ENCODE measurements at regions not wholly inside any gene's neighbourhood (a gene's known extent, or its start where the extent isn't known, plus 50 kb on each side); places are given as distances from the start of the nearest gene placed in this dataset.

GRCh38 chr2:17311106-17311619 is 207.1 kb downstream of the RAD51AP2 start:
- DNase-seq (ENCODE audit: low spot score) (no peak), ATAC-seq (ENCODE audit: low FRiP score) (no peak)
- TF ChIP-seq, protein P1, sequence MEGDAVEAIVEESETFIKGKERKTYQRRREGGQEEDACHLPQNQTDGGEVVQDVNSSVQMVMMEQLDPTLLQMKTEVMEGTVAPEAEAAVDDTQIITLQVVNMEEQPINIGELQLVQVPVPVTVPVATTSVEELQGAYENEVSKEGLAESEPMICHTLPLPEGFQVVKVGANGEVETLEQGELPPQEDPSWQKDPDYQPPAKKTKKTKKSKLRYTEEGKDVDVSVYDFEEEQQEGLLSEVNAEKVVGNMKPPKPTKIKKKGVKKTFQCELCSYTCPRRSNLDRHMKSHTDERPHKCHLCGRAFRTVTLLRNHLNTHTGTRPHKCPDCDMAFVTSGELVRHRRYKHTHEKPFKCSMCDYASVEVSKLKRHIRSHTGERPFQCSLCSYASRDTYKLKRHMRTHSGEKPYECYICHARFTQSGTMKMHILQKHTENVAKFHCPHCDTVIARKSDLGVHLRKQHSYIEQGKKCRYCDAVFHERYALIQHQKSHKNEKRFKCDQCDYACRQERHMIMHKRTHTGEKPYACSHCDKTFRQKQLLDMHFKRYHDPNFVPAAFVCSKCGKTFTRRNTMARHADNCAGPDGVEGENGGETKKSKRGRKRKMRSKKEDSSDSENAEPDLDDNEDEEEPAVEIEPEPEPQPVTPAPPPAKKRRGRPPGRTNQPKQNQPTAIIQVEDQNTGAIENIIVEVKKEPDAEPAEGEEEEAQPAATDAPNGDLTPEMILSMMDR (IDR thresholded peaks at IDR 0.05), result no peak

DNA sequence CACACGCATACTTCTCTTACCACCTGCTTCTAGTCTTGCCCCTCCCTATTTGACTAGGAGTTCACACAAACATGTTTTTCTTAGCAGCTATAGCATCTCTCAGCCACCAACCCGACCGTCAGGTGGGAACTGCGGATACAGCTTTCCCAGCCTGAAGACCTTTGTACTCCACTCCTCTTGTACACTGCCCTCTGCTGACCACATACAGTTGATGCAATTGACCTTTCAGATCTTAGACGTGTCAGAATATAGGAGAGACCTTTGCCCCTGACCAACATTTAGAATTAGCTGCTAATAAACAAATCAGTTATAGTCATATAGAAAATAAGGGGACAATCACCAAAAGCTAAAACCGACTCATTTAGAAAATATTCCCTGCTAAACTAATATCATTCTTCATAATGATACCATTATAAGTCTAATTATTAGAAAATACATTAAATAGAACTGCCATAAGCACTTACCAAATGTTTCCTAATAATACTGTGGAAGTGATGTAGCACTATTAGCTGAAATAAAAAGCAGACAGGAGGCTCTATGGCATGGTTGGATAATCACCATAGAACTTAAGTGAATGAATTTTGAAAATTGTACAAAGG is 208.4 kb downstream of the RAD51AP2 start:
- ATAC-seq (ENCODE audit: low FRiP score), result peak; percentile 66
- DNase-seq (ENCODE audit: low spot score), result no peak
- TF ChIP-seq, protein P1 (IDR thresholded peaks at IDR 0.05), result peak in 1 of 3 donors; percentile 5

GRCh38 chr2:17309181-17309580 is 209.1 kb downstream of the RAD51AP2 start:
- TF ChIP-seq, protein P1 (IDR thresholded peaks at IDR 0.05), result no peak
- DNase-seq (ENCODE audit: low spot score) (no peak), ATAC-seq (ENCODE audit: low FRiP score) (no peak)

GRCh38 chr2:17306706-17307105 is 211.5 kb downstream of the RAD51AP2 start:
- ATAC-seq (ENCODE audit: low FRiP score) (no peak), DNase-seq (ENCODE audit: low spot score) (no peak)
- TF ChIP-seq, protein P1 (IDR thresholded peaks at IDR 0.05), result no peak

GRCh38 chr2:17306219-17306618 is 212.0 kb downstream of the RAD51AP2 start:
- ATAC-seq (ENCODE audit: low FRiP score) (no peak), DNase-seq (ENCODE audit: low spot score) (no peak)
- TF ChIP-seq, protein P1 (IDR thresholded peaks at IDR 0.05), result no peak

GRCh38 chr2:17303521-17303920 is 214.7 kb downstream of the RAD51AP2 start:
- DNase-seq (ENCODE audit: low spot score) (no peak), ATAC-seq (ENCODE audit: low FRiP score) (no peak)
- TF ChIP-seq, protein P1 (IDR thresholded peaks at IDR 0.05), result no peak

- ATAC-seq (ENCODE audit: low FRiP score) (no peak), DNase-seq (ENCODE audit: low spot score) (no peak)
- TF ChIP-seq, protein P1 (IDR thresholded peaks at IDR 0.05), result no peak
These were observed 215.2 kb downstream of the RAD51AP2 start for GRCh38 chr2:17303054-17303453.
